ENCODE measurements at regions not wholly inside any gene's neighbourhood (a gene's known extent, or its start where the extent isn't known, plus 50 kb on each side); places are given as distances from the start of the nearest gene placed in this dataset.

DNA sequence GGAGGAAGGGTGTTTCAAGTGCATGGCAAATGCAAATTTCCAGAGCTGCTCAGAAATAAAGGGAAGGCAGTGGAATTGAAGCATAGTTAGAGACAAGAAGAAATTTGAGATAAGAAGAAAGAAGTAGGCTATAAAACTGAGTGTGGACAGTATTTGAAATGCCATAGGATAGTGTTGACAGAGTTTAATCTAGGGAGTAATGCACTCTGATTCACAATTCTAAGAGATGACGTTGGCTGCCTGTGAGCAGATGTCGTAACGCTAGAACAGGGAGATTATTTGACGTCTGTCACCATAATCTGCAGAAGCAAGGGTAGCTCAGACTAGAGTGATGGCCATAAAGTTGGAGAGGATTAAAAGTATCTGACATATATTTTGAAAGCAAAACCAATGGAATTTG, 389.9 kb upstream of the KIRREL3 start:
- Histone ChIP-seq H3K27me3 (no peaks in the 10 kb centered on the region), H3K27ac (no peak overlapping the region), H3K4me1 (no peaks in the 10 kb centered on the region), H3K4me3 (no peak overlapping the region), H3K36me3 (no peaks in the 10 kb centered on the region), H3K9me3 (no peaks in the 10 kb centered on the region)
- no peak for DNase-seq (ENCODE audit: low spot score)
- TF ChIP-seq, protein P1, sequence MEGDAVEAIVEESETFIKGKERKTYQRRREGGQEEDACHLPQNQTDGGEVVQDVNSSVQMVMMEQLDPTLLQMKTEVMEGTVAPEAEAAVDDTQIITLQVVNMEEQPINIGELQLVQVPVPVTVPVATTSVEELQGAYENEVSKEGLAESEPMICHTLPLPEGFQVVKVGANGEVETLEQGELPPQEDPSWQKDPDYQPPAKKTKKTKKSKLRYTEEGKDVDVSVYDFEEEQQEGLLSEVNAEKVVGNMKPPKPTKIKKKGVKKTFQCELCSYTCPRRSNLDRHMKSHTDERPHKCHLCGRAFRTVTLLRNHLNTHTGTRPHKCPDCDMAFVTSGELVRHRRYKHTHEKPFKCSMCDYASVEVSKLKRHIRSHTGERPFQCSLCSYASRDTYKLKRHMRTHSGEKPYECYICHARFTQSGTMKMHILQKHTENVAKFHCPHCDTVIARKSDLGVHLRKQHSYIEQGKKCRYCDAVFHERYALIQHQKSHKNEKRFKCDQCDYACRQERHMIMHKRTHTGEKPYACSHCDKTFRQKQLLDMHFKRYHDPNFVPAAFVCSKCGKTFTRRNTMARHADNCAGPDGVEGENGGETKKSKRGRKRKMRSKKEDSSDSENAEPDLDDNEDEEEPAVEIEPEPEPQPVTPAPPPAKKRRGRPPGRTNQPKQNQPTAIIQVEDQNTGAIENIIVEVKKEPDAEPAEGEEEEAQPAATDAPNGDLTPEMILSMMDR (IDR thresholded peaks at IDR 0.05): no peak

DNA sequence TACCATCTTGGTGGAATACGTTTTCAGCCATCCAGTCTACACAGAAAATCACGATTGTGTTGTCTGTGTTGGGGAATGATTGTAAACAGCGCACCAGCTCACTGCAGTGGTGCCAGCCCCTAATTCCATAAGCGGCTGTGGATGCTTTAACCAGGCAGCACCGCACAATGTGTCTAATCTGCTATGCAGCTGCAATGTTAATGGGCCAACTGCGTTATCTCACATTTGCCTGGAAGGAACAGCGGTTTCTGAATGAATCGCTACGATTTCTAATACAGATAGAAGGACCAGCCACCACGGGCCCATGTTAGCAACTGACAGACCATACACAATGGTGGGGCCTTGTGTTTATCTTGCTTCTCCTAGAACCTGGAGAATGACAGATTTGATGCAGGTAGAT, 384.5 kb upstream of the KIRREL3 start:
- Histone ChIP-seq H3K4me3 (no peak overlapping the region), H3K4me1 (no peaks in the 10 kb centered on the region)
- TF ChIP-seq, protein P1 (IDR thresholded peaks at IDR 0.05): no peak

DNA sequence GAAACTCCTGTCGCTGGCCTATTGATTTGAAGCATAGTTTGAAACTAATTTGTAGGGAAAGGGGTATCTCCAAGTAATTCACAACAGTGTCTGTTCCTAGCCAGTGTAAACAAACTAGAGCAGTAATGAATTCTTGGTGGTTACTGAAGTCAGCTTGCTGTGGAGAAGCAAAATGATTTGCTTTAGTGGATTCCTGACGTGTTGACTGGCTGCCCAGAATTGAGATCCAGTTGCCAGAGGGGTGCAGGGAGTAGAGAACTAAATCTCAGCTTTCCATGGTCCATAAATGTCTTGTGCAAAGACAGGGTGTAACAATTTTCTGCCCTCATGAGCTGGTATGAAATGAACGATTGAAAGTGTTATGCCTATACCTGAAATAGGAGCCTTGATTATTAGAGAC, 382.5 kb upstream of the KIRREL3 start:
- DNase-seq (ENCODE audit: low spot score): no peak
- Histone ChIP-seq H3K27me3 (no peaks in the 10 kb centered on the region), H3K4me3 (no peak overlapping the region), H3K9me3 (no peaks in the 10 kb centered on the region), H3K27ac (no peak overlapping the region), H3K36me3 (no peaks in the 10 kb centered on the region), H3K4me1 (no peaks in the 10 kb centered on the region)
- TF ChIP-seq, protein P1 (IDR thresholded peaks at IDR 0.05): no peak

More for the DNA sequence above, 384.5 kb upstream of the KIRREL3 start:
- no peaks in the 10 kb centered on the region for H3K9me3 ChIP-seq
- no peak for DNase-seq (ENCODE audit: low spot score)
- H3K36me3 ChIP-seq: no peaks in the 10 kb centered on the region
- H3K27me3 ChIP-seq: no peaks in the 10 kb centered on the region
- H3K27ac ChIP-seq: no peak overlapping the region

DNA sequence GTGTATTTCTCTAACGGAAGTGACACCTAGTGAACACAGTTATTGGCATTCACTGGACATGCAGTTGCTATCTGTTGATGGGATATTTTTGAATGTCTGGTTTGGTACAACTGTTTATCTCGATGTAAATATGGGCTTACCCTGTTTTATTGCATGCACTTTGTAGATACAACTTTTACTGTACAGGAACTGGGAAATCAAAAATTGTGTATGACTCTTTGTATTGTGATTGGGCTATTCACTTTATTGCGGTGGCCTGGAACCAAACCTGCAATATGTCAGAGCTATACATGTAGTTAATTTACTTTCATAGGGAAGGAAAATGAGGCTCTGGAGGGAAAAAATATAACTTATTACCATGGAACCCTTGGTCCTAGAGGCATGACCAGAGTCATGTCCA, 380.7 kb upstream of the KIRREL3 start:
- DNase-seq (ENCODE audit: low spot score): no peak
- Histone ChIP-seq H3K36me3 (no peaks in the 10 kb centered on the region), H3K4me3 (no peak overlapping the region), H3K9me3 (no peaks in the 10 kb centered on the region), H3K27ac (no peak overlapping the region), H3K27me3 (no peaks in the 10 kb centered on the region), H3K4me1 (no peaks in the 10 kb centered on the region)
- TF ChIP-seq, protein P1 (IDR thresholded peaks at IDR 0.05): no peak

DNA sequence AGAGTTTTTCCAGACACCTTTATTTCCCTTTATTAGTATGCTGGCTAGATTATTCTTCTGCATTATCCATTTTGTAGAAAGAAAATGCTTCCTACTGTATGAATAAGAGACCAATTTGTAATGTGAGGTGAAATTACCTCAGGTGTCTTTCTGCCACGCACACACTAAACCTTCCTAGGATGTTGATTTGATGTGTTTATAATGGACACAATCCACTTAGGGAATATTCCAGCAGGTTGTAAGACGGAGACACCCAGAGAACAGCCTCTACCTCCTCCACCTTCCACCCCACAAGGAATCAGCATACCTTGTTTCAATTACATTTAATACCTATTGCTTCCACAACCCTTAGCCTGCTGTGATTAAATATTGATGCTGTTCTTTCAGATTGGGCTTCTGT, 379.1 kb upstream of the KIRREL3 start:
- TF ChIP-seq, protein P1 (IDR thresholded peaks at IDR 0.05): no peak
- Histone ChIP-seq H3K36me3 (no peaks in the 10 kb centered on the region), H3K27ac (no peak overlapping the region), H3K4me1 (no peaks in the 10 kb centered on the region), H3K9me3 (no peaks in the 10 kb centered on the region), H3K27me3 (no peaks in the 10 kb centered on the region), H3K4me3 (no peak overlapping the region)
- no peak for DNase-seq (ENCODE audit: low spot score)

DNA sequence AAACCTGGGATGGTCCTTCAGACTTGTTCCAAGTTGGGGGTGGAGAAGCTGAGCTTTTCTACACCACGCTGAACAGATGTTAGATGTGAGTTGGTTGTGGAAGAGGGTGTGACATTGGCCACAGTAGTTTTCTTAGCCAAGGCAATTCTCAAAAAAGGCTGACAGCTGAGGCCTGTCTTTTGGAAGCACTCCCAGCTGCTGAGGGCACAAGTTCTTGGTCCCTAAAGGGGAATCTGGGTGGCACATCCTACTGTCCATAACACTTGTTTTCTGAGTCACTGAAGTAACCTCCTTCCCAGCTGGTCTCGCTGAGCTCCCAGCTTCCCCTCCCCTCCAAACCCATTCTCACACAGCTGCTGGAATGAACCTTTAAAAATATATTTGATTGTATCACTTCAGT, 375.7 kb upstream of the KIRREL3 start:
- Histone ChIP-seq H3K4me1 (no peaks in the 10 kb centered on the region), H3K36me3 (no peaks in the 10 kb centered on the region), H3K4me3 (no peak overlapping the region), H3K9me3 (no peaks in the 10 kb centered on the region), H3K27me3 (no peaks in the 10 kb centered on the region), H3K27ac (no peak overlapping the region)
- DNase-seq (ENCODE audit: low spot score): no peak
- TF ChIP-seq, protein P1 (IDR thresholded peaks at IDR 0.05): no peak

All from right atrium auricular region (tissue), 2 donors.